K562 (cell line): ENCODE measurements at regions not wholly inside any gene's neighbourhood (a gene's known extent, or its start where the extent isn't known, plus 50 kb on each side); places are given as distances from the start of the nearest gene placed in this dataset.

Experiments used
- ATAC-seq: fragments of 200-7000 bp; cut with Tn5 transposase; 3 replicates; pipeline ENCODE4 v1.9.1; 2020; ENCODE audit warnings: moderate library complexity
- BruUV-seq: library from RNA; stranded (reverse); fragments of 400-500 nt; replicated peaks from 2 replicates; lab custom pipeline; 2021; lab: Mats Ljungman, UMichigan
- CTCF ChIA-PET: fragments of 300-600 bp; formaldehyde crosslinking; extraction: SDS; loops from one replicate; lab custom pipeline; 2021; ENCODE audit warnings: low intra/inter-chr PET ratio; lab: Yijun Ruan, JAX
- POLR2A ChIA-PET: fragments of 300-600, 350-650 bp; sonication (Branson Sonifier 250); formaldehyde crosslinking; extraction: SDS; loops from one replicate; lab custom pipeline; 2021; ENCODE audit warnings: antibody characterized with exemption, inconsistent platforms; lab: Yijun Ruan, JAX
- DNase-seq, 4 experiments: peaks; one replicate each; pipeline versions ENCODE4 v3.0.0 to v3.0.0-alpha.2; 2011 to 2018; ENCODE audit warnings: low spot score in 3 of 4, mixed read lengths in 3 of 4; ENCODE audit errors: extremely low read depth in 1 of 4
- FAIRE-seq: peaks from 2 replicates; lab custom pipeline; 2011; peaks lifted over from hg19 to GRCh38; lab: Jason Lieb, UNC
- H2AFZ ChIP-seq: 2 replicates; pipeline ENCODE4 v1.6.0; 2011; ENCODE audit warnings: low read depth, low read length, control low read depth, inconsistent platforms
- H3K27ac ChIP-seq: fragments of 200-600 bp; 3 replicates; pipeline ENCODE4 v1.8.0; 2011; ENCODE audit warnings: low read depth, mild to moderate bottlenecking, control low read depth, inconsistent platforms, low read length, moderate library complexity, mixed read lengths; ENCODE audit errors: extremely low read depth
- H3K27me3 ChIP-seq, 2 experiments: fragments of 300-600 bp in 1 of 2; 2 replicates in 1 of 2; 3 replicates in 1 of 2; pipeline versions ENCODE4 v1.6.0 to v1.8.0; 2011; ENCODE audit warnings: inconsistent platforms in 2 of 2, low read length in 2 of 2, mild to moderate bottlenecking in 1 of 2, mixed read lengths in 1 of 2, moderate library complexity in 1 of 2; ENCODE audit not compliant: control insufficient read depth in 2 of 2, insufficient read depth in 2 of 2
- H3K36me3 ChIP-seq: fragments of 300-600 bp; 3 replicates; pipeline ENCODE4 v1.8.0; 2011; ENCODE audit warnings: mild to moderate bottlenecking, low read length, inconsistent platforms; ENCODE audit not compliant: control insufficient read depth, insufficient read depth
- H3K4me1 ChIP-seq, 2 experiments: fragments of 200-600 bp in 1 of 2; replicated peaks in 1 of 2; 2 replicates in 1 of 2; 3 replicates in 1 of 2; pipeline versions ENCODE4 v1.5.1 to v1.8.0; 2011; ENCODE audit warnings: inconsistent platforms in 2 of 2, low read length in 2 of 2, mild to moderate bottlenecking in 1 of 2, mixed read lengths in 1 of 2, moderate library complexity in 1 of 2; ENCODE audit not compliant: control insufficient read depth in 2 of 2, insufficient read depth in 2 of 2
- H3K4me2 ChIP-seq: 2 replicates; pipeline ENCODE4 v1.6.1; 2011; ENCODE audit warnings: low read length, control low read depth, inconsistent platforms, mixed read lengths; ENCODE audit not compliant: insufficient read depth
- H3K4me3 ChIP-seq: fragments of 200-600 bp; sonication (generic), shearing (Covaris generic); 2 replicates; pipeline ENCODE4 v1.5.1; 2016; ENCODE audit warnings: control low read depth, inconsistent platforms
- H3K79me2 ChIP-seq: fragments of 200-600 bp; 3 replicates; pipeline ENCODE4 v1.8.0; 2011; ENCODE audit warnings: low read length, inconsistent platforms; ENCODE audit not compliant: control insufficient read depth, insufficient read depth
- H3K9ac ChIP-seq, 2 experiments: 2 replicates each; pipeline versions ENCODE4 v1.6.0 to v1.6.1; 2011; ENCODE audit warnings: low read depth in 2 of 2, low read length in 2 of 2, control low read depth in 1 of 2, inconsistent platforms in 1 of 2, mild to moderate bottlenecking in 1 of 2, mixed read lengths in 1 of 2; ENCODE audit not compliant: insufficient read depth in 1 of 2
- H3K9me1 ChIP-seq: one replicate; pipeline ENCODE4 v1.6.0; 2011; ENCODE audit warnings: inconsistent platforms, mild to moderate bottlenecking, low read length, moderate library complexity; ENCODE audit not compliant: control insufficient read depth, insufficient read depth
- H3K9me3 ChIP-seq: replicated peaks from 2 replicates; pipeline ENCODE4 v1.5.1; 2011; ENCODE audit warnings: low read depth, low read length, inconsistent platforms; ENCODE audit not compliant: control insufficient read depth, insufficient read depth
- H4K20me1 ChIP-seq: replicated peaks from 2 replicates; pipeline ENCODE4 v1.6.1; 2011; ENCODE audit warnings: low read length, inconsistent platforms, mixed read lengths; ENCODE audit not compliant: control insufficient read depth, insufficient read depth
- C11orf30 ChIP-seq: fragments of 450-650 bp; IDR thresholded peaks from 2 replicates; pipeline ENCODE4 v1.6.1; 2016; ENCODE audit warnings: low read depth, mild to moderate bottlenecking
- CBX5 ChIP-seq: IDR thresholded peaks from 2 replicates; pipeline ENCODE4 v1.6.1; 2014; ENCODE audit warnings: low read depth, borderline replicate concordance
- DMBX1 ChIP-seq: fragments of 250-450 bp; sonication (Bioruptor Pico); IDR thresholded peaks from 2 replicates; pipeline ENCODE4 v1.8.0; 2022; ENCODE audit warnings: inconsistent platforms, mild to moderate bottlenecking, moderate library complexity, borderline replicate concordance
- ELF2 ChIP-seq: fragments of 250-450 bp; sonication (Bioruptor Pico); IDR thresholded peaks from 2 replicates; pipeline ENCODE4 v1.5.0; 2021; ENCODE audit warnings: mild to moderate bottlenecking
- KAT7 ChIP-seq: sonication (generic); formaldehyde crosslinking; IDR thresholded peaks from 2 replicates; pipeline ENCODE4 v1.8.0; 2022; ENCODE audit warnings: missing genetic modification reagents, mild to moderate bottlenecking, borderline replicate concordance
- PCBP1 ChIP-seq: fragments of 200-400 bp; formaldehyde crosslinking; IDR thresholded peaks from 2 replicates; pipeline ENCODE4 v1.6.1; 2018; ENCODE audit warnings: mild to moderate bottlenecking, low read depth, low read length; ENCODE audit not compliant: poor library complexity, severe bottlenecking
- PHF8 ChIP-seq: fragments of 200-600 bp; sonication (generic); IDR thresholded peaks from 2 replicates; pipeline ENCODE4 v1.6.1; 2012; ENCODE audit warnings: mixed run types, mild to moderate bottlenecking, inconsistent platforms, low read length, moderate library complexity, borderline replicate concordance
- RUNX1 ChIP-seq: sonication (generic); IDR thresholded peaks from 2 replicates; pipeline ENCODE4 v1.6.1; 2016; ENCODE audit warnings: antibody characterized with exemption, low read depth
- SP1 ChIP-seq: sonication (generic); formaldehyde crosslinking; IDR thresholded peaks from 2 replicates; pipeline ENCODE4 v1.8.1; 2022; ENCODE audit warnings: mild to moderate bottlenecking, missing genetic modification reagents
- TAF15 ChIP-seq: fragments of 200-400 bp; formaldehyde crosslinking; IDR thresholded peaks from 2 replicates; pipeline ENCODE4 v1.6.1; 2017; ENCODE audit warnings: mild to moderate bottlenecking, low read depth, low read length, moderate library complexity
- USF1 ChIP-seq: sonication (generic); formaldehyde crosslinking; IDR thresholded peaks from 2 replicates; pipeline ENCODE4 v1.9.0; 2022; ENCODE audit warnings: mild to moderate bottlenecking, missing genetic modification reagents
- ZC3H11A ChIP-seq: IDR thresholded peaks from 2 replicates; pipeline ENCODE4 v1.6.1; 2012; ENCODE audit warnings: low read depth, low read length, improper control_type of control experiment
- ZNF165 ChIP-seq: fragments of 250-450 bp; sonication (Bioruptor Pico); IDR thresholded peaks from 2 replicates; pipeline ENCODE4 v1.4.0; 2020; ENCODE audit warnings: borderline replicate concordance
- ZNF174 ChIP-seq: fragments of 250-450 bp; sonication (Bioruptor Pico); IDR thresholded peaks from 2 replicates; pipeline ENCODE4 v1.4.0; 2020; ENCODE audit warnings: mild to moderate bottlenecking
- ZNF41 ChIP-seq: fragments of 250-450 bp; sonication (Bioruptor Pico); conservative IDR thresholded peaks from 2 replicates; pipeline ENCODE4 v1.4.0; 2020; ENCODE audit warnings: mild to moderate bottlenecking
- ZNF609 ChIP-seq: sonication (generic); formaldehyde crosslinking; IDR thresholded peaks from 2 replicates; pipeline ENCODE4 v1.8.1; 2023; ENCODE audit warnings: missing genetic modification reagents, mild to moderate bottlenecking, borderline replicate concordance
- WGBS: fragments of 100-300 bp; shearing (Covaris generic); methylation state at CpG from one replicate; pipeline ENCODE4 v1.1.6; 2016; ENCODE audit warnings: low coverage, mixed read lengths; ENCODE audit not compliant: insufficient coverage; ENCODE audit errors: missing lambda C conversion rate; 5-methylcytosine and 5-hydroxymethylcytosine counted together
- in situ Hi-C: fragments of 300-500 bp; cut with MboI; formaldehyde crosslinking; loops from 4 replicates; pipeline ENCODE4 v1.15.0; 2018; ENCODE audit warnings: inconsistent platforms, mixed read lengths
- intact Hi-C: fragments of 100-400 bp; cut with micrococcal nuclease; formaldehyde crosslinking; loops from 2 replicates; pipeline ENCODE4 v1.14.2; 2022
- TF ChIP-seq, protein P1 (sequence below), 2 experiments: fragments of 450-650 bp in 1 of 2; sonication (generic) in 1 of 2; formaldehyde crosslinking; conservative IDR thresholded peaks; 2 replicates each; pipeline versions ENCODE4 v1.4.0 to v1.8.1; 2020 to 2022; ENCODE audit warnings: mild to moderate bottlenecking in 1 of 2, missing genetic modification reagents in 1 of 2

DNA sequence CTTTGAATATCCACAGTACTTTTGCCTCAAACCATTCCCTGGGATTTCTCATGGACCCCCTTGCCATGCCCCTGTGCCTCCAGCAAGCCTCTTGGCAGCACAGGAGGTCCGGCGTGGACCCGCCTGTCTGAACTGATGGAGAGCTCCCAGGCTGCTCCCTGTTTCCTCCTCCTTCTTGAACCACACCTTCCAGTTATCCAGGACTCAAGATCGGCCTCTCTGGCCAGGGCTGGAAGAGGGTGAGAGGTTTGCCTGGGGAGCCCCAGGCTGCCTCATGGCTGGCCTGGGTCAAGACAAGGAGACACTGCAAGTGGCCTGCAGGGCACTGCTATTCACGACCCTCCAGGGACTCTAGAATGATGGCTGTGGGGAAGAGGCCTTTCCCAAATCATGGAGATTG, 93.6 kb upstream of the WASF3 start:
- WGBS: 0% methylated on average over 4 of the region's 5 CpGs
- no peaks in the 10 kb centered on the region for H3K4me1 ChIP-seq
- no peak for TF ChIP-seq ZNF609 (CRISPR knock-in tag)
- TF ChIP-seq USF1 (CRISPR knock-in tag): no peak
- no peak for TF ChIP-seq ELF2 (CRISPR knock-in tag)
- TF ChIP-seq PCBP1: no peak
- TF ChIP-seq, protein P1, sequence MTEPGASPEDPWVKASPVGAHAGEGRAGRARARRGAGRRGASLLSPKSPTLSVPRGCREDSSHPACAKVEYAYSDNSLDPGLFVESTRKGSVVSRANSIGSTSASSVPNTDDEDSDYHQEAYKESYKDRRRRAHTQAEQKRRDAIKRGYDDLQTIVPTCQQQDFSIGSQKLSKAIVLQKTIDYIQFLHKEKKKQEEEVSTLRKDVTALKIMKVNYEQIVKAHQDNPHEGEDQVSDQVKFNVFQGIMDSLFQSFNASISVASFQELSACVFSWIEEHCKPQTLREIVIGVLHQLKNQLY (CRISPR knock-in tag; conservative IDR thresholded peaks at IDR 0.05): no peak
- no peak for TF ChIP-seq ZNF174 (CRISPR knock-in tag)
- no peak for TF ChIP-seq PHF8
- TF ChIP-seq TAF15: no peak
- no peak for TF ChIP-seq RUNX1
- TF ChIP-seq ZC3H11A: no peak
- no peak for TF ChIP-seq C11orf30
- TF ChIP-seq KAT7 (CRISPR knock-in tag): no peak
- TF ChIP-seq SP1 (CRISPR knock-in tag): no peak
- no peak for TF ChIP-seq CBX5
- TF ChIP-seq DMBX1 (CRISPR knock-in tag): no peak
- no peak for TF ChIP-seq ZNF41 (CRISPR knock-in tag)
- TF ChIP-seq ZNF165 (CRISPR knock-in tag): no peak
- TF ChIP-seq, all 486 proteins: peak for 0
- no peak for ATAC-seq
- Histone ChIP-seq H2AFZ (no peak overlapping the region), H3K4me2 (no peak overlapping the region), H3K27ac (no peak overlapping the region), H3K79me2 (no peaks in the 10 kb centered on the region), H3K9ac (no peak overlapping the region), H3K27me3 (peaks cover 0 to 15% of the 10 kb centered on the region in 2 experiments; a peak in 2 of 5 replicates), H4K20me1 (no peaks in the 10 kb centered on the region), H3K9me1 (no peaks in the 10 kb centered on the region), H3K4me3 (no peak overlapping the region), H3K36me3 (no peaks in the 10 kb centered on the region), H3K9me3 (no peaks in the 10 kb centered on the region)
- no TSS peak for BruUV-seq
- in situ Hi-C loops (no loop called here), intact Hi-C loops (no loop called here)
- ChIA-PET POLR2A (no interaction called here), CTCF (no interaction called here)
- FAIRE-seq: no peak
- no peak for DNase-seq
